Activated CD4-positive, alpha-beta memory T cell treated with anti-CD3 and anti-CD28 coated beads for 36 hours (primary cell): ENCODE measurements at regions not wholly inside any gene's neighbourhood (a gene's known extent, or its start where the extent isn't known, plus 50 kb on each side); places are given as distances from the start of the nearest gene placed in this dataset.
"Not testable (repeated sequence)": the region's sequence is repeated elsewhere in the genome, so short reads cannot be mapped to it uniquely, and the experiment has no call there.

Experiments used
- CTCF ChIA-PET: fragments of 350-600 bp; sonication (Branson Sonifier 250); formaldehyde crosslinking; loops from one replicate; lab custom pipeline; 2021; ENCODE audit warnings: antibody characterized with exemption, inconsistent platforms; lab: Charles Lee
- POLR2A ChIA-PET: fragments of 350-600 bp; sonication (Branson Sonifier 250); formaldehyde crosslinking; loops from one replicate; lab custom pipeline; 2021; ENCODE audit warnings: antibody characterized with exemption; lab: Charles Lee
- DNase-seq: peaks from one replicate; pipeline ENCODE4 v3.0.0-alpha.2; 2020
- H3K27ac Mint-ChIP-seq: one replicate; pipeline ENCODE4 v1.8.0; 2021; ENCODE audit warnings: mixed read lengths
- H3K27me3 Mint-ChIP-seq: one replicate; pipeline ENCODE4 v1.8.0; 2021; ENCODE audit warnings: mixed read lengths
- H3K36me3 Mint-ChIP-seq: one replicate; pipeline ENCODE4 v1.8.0; 2021; ENCODE audit warnings: mixed read lengths
- H3K4me1 Mint-ChIP-seq: one replicate; pipeline ENCODE4 v1.8.0; 2021; ENCODE audit warnings: low read depth, mixed read lengths
- H3K4me3 Mint-ChIP-seq: one replicate; pipeline ENCODE4 v1.8.0; 2021; ENCODE audit warnings: mild to moderate bottlenecking, mixed read lengths
- H3K9me3 Mint-ChIP-seq: one replicate; pipeline ENCODE4 v1.8.0; 2021; ENCODE audit warnings: mixed read lengths
- intact Hi-C: fragments of 100-400 bp; cut with micrococcal nuclease; formaldehyde crosslinking; loops from one replicate; pipeline ENCODE4 v1.15.1; 2023

DNA sequence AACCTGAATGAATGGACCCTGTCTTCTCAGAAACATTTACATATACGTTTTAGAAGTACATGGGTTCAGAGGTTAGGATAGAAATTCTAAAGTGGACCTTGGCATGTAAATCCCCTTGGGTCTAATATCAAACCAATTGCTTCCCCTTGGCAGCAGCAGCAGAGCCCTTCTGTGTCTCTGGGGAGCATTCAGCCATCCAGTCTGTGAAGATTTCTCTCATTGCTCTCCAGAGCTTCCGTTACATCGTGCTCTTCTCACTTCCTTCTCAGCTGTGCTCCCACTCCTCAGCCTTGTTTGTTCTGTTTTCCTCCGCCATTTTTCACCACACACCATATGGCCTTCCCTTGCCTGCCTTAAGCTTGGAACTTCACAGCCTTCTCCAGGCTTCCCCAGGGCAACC, 61.5 kb upstream of the ATP1B1 start:
- peaks cover 60% of the 10 kb centered on the region for H3K4me1 Mint-ChIP-seq
- ChIA-PET POLR2A (no interaction called here), CTCF (interaction anchor here (1.0 kb wide), 1 partner anchor 304 kb away, joined by 4 read pairs; no protein-coding TSS in a partner anchor)
- no peaks in the 10 kb centered on the region for H3K27me3 Mint-ChIP-seq
- H3K9me3 Mint-ChIP-seq: no peaks in the 10 kb centered on the region
- H3K27ac Mint-ChIP-seq: no peak overlapping the region
- intact Hi-C loops: loop anchor here (5.0 to 10.0 kb wide), 4 partner anchors 90 to 650 kb away; partner anchors contain the start of genes BLZF1, NME7 and SLC19A2
- no peaks in the 10 kb centered on the region for H3K36me3 Mint-ChIP-seq
- H3K4me3 Mint-ChIP-seq: no peak overlapping the region
- DNase-seq: no peak

DNA sequence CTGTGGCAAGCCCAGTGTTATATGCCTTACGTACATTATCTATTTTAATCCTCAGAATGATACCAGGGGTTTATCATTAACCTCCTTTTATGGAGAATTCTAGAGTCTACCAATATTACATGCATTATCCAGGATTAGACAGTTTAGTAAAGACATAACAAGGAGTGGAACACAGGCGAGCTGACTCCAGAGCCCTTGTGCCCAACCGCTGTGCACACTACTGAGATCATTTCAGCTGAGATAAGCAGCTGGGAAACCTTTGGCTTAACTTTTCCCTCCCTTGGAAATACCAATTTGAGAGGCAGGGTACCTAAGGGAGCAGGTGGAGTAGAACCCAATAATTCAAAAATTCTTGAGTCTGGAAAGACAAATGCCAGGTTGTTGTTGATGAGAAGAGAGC, 59.8 kb upstream of the ATP1B1 start:
- ChIA-PET POLR2A (no interaction called here), CTCF (no interaction called here)

DNA sequence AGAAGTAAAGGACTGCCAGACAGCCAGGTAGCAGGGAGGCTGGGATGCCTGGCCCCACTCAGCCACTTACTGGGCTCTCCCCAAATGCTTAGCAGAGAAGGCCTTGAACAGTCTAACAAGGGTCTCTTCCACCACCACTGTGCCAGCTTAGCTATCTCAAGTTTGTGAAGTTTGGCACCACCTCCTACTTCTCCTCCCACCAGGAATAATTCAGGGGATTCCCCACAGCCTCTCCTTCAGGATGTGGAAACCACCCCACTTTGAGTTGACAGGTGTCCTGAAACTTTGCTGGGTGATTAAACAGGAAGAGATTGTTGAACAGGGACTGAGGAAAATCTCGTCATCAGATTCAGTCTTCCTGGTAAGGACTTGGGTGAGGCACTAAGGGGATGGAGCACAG, 59.4 kb upstream of the ATP1B1 start:
- CTCF ChIA-PET: no interaction called here
- no peak for DNase-seq
- POLR2A ChIA-PET: no interaction called here
- H3K4me1 Mint-ChIP-seq: peaks cover 63% of the 10 kb centered on the region
- no peaks in the 10 kb centered on the region for H3K9me3 Mint-ChIP-seq
- no peaks in the 10 kb centered on the region for H3K36me3 Mint-ChIP-seq
- intact Hi-C loops: loop anchor here (5.0 to 10.0 kb wide), 4 partner anchors 88 to 648 kb away; partner anchors contain the start of genes BLZF1, NME7 and SLC19A2
- H3K27ac Mint-ChIP-seq: peak overlapping the region; percentile 53
- H3K4me3 Mint-ChIP-seq: no peak overlapping the region
- H3K27me3 Mint-ChIP-seq: no peaks in the 10 kb centered on the region

More for the DNA sequence above, 59.8 kb upstream of the ATP1B1 start:
- no peak overlapping the region for H3K27ac Mint-ChIP-seq
- no peaks in the 10 kb centered on the region for H3K27me3 Mint-ChIP-seq
- H3K4me1 Mint-ChIP-seq: peaks cover 63% of the 10 kb centered on the region
- no peaks in the 10 kb centered on the region for H3K9me3 Mint-ChIP-seq
- H3K4me3 Mint-ChIP-seq: no peak overlapping the region
- no peaks in the 10 kb centered on the region for H3K36me3 Mint-ChIP-seq
- DNase-seq: no peak
- intact Hi-C loops: loop anchor here (5.0 to 10.0 kb wide), 4 partner anchors 88 to 648 kb away; partner anchors contain the start of genes BLZF1, NME7 and SLC19A2

DNA sequence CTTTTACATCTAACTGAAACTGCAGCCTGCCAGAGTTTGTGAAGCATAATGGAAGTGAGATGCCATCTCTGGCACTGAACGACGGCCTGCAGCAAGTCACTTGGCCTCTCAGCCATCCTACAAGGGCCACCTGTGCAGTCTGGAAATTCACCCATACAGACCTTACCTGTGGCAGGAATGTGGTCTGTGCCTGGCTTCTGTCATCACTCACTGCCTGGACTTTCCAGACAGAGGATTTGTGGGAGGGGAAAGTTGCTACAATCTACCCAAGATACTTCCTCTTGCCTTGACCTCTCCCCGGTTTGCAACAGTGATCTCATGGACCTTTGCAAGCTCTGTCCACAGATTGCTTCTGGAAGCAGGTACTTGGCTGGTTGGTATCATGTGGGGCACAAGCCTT, 58.4 kb upstream of the ATP1B1 start:
- intact Hi-C loops: loop anchor here (2.0 to 10.0 kb wide), 5 partner anchors 59 to 647 kb away; partner anchors contain the start of genes ATP1B1, BLZF1, NME7 and SLC19A2
- no peaks in the 10 kb centered on the region for H3K27me3 Mint-ChIP-seq
- no peaks in the 10 kb centered on the region for H3K9me3 Mint-ChIP-seq
- H3K4me1 Mint-ChIP-seq: peaks cover 63% of the 10 kb centered on the region
- ChIA-PET POLR2A (no interaction called here), CTCF (interaction anchor here (0.6 kb wide), 1 partner anchor 265 kb away, joined by 3 read pairs; no protein-coding TSS in a partner anchor)
- no peak overlapping the region for H3K4me3 Mint-ChIP-seq
- no peak overlapping the region for H3K27ac Mint-ChIP-seq
- no peak for DNase-seq
- H3K36me3 Mint-ChIP-seq: no peaks in the 10 kb centered on the region

DNA sequence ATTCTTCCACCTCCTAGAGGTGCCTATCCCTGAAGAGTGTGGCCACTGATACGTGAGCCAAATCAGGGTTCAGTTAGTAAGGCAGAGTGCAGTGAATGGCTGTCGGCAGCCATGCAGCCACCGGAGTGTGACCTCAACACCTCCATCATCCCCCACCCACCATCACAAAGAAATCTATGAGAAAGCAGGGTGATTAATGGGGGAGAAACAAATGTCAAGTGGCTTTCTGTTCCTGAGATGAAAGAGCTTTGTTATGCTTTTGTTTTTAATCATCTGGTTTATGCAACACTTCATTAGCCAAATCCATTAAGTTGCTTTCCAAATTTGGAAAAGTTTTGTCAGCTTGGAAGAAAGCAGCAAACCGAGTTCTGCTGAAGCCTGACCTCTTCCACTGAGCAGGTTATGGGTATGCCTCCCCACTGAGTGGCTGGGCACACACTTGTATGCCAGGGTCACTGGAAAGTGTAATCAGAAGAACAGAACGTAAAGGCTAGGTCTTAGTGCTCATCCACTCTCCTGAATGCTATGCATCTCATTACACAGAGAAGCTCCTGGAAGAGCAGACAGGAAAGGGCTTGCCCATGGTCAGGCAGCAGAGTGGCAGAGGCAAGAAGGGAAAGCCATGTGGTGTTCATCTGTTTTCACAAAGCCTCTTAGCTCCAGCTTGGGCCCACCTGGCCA, 57.1 kb upstream of the ATP1B1 start:
- H3K27ac Mint-ChIP-seq: no peak overlapping the region
- intact Hi-C loops: loop anchor here (1.0 to 10.0 kb wide), 7 partner anchors 37 to 645 kb away; partner anchors contain the start of genes ATP1B1, BLZF1, NME7 and SLC19A2
- no peaks in the 10 kb centered on the region for H3K36me3 Mint-ChIP-seq
- H3K27me3 Mint-ChIP-seq: no peaks in the 10 kb centered on the region
- H3K4me1 Mint-ChIP-seq: peaks cover 50% of the 10 kb centered on the region
- peak; percentile 66 for DNase-seq
- no peaks in the 10 kb centered on the region for H3K9me3 Mint-ChIP-seq
- CTCF ChIA-PET: no interaction called here
- H3K4me3 Mint-ChIP-seq: no peak overlapping the region
- POLR2A ChIA-PET: interaction anchor here (0.8 kb wide), 1 partner anchor 67 kb away, joined by 3 read pairs; no protein-coding TSS in a partner anchor

DNA sequence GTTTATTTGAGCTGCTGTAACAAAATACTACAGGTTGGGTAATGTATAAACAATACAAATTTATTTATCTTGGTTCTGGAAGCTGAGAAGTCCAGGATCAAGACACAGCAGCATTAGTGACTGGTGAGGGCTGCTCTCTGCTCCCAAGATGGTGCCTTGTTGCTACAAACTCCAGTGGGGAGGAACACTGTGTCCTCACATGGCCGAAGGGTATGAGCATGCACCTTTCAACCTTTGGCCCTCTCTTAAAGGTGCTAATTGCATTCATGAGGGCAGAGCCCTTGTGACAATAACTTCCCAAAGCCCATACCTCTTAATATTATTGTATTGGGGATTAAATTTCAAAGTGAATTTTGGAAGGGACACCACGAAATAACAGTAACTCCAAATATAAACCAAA, 55.3 kb upstream of the ATP1B1 start:
- H3K4me1 Mint-ChIP-seq: peaks cover 40% of the 10 kb centered on the region
- CTCF ChIA-PET: no interaction called here
- POLR2A ChIA-PET: no interaction called here
- no peaks in the 10 kb centered on the region for H3K9me3 Mint-ChIP-seq
- no peaks in the 10 kb centered on the region for H3K36me3 Mint-ChIP-seq
- DNase-seq: no peak
- H3K4me3 Mint-ChIP-seq: no peak overlapping the region
- intact Hi-C loops: no loop called here
- no peak overlapping the region for H3K27ac Mint-ChIP-seq
- H3K27me3 Mint-ChIP-seq: peaks cover 5% of the 10 kb centered on the region

DNA sequence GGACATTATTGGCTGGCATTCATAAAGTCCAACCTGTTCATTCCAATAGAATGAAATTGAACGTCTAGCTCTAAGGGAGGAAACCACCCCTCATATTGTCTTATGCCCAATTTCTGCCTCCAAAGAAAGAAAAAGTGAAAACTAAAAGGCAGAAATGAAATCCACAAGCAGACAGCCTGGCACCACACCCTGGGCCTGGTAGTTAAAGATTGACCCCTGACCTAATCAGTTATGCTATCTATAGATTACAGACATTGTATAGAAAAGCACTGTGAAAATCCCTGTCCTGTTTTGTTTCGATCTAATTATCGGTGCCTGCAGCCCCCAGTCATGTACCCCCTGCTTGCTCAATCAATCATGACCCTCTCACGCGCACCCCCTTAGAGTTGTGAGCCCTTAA, 54.3 kb upstream of the ATP1B1 start:
- POLR2A ChIA-PET: interaction anchor here (0.6 kb wide), 1 partner anchor 311 kb away, joined by 3 read pairs; no protein-coding TSS in a partner anchor
- H3K36me3 Mint-ChIP-seq, H3K9me3 Mint-ChIP-seq, H3K27ac Mint-ChIP-seq, DNase-seq, H3K27me3 Mint-ChIP-seq, intact Hi-C loops, H3K4me3 Mint-ChIP-seq, CTCF ChIA-PET: not testable (repeated sequence)
- H3K4me1 Mint-ChIP-seq: peaks cover 33% of the 10 kb centered on the region

DNA sequence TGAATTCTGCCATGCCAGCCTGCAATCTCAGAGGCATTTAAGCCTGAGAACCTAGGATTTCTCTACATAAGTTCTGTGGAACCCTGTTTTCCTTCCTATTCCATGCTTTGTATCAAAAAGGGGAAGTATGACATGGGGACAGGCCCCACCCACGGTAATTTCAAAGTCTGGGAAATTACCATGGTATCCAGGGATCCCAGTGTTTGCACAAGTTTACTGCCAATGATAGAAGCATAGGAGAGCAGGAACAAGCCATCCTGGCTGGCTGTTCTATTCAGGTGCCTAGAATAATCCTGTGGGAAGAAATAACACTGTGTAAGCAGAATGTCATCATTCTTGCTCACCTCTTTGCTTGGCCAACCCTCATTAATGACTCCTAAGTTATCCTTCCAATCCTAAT, 53.8 kb upstream of the ATP1B1 start:
- Mint-ChIP-seq H3K27me3 (peaks cover 5% of the 10 kb centered on the region), H3K36me3 (no peaks in the 10 kb centered on the region), H3K9me3 (no peaks in the 10 kb centered on the region), H3K4me3 (no peak overlapping the region), H3K27ac (no peak overlapping the region), H3K4me1 (peaks cover 28% of the 10 kb centered on the region)
- POLR2A ChIA-PET: no interaction called here
- CTCF ChIA-PET: no interaction called here
- no peak for DNase-seq
- intact Hi-C loops: no loop called here

DNA sequence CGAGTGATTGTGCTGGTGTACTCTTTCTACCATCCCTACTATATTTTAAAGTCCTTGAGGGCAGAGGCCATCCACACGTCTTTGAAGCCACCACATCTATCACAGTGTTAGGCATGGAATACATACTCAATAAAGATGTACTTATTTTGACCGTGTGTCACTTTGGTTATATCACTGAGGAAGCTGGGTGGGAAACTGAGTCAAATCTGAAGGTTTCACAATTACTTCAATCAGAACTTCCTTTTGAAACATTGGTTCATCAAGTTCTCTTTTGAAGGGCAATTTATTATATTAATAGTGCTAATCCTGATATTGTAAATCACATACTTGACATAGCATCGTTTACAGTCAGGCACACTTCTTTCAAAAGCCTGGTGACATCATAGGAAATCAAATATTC, 53.3 kb upstream of the ATP1B1 start:
- CTCF ChIA-PET: no interaction called here
- H3K27me3 Mint-ChIP-seq: peaks cover 5% of the 10 kb centered on the region

More for the DNA sequence above, 53.3 kb upstream of the ATP1B1 start:
- POLR2A ChIA-PET: no interaction called here
- Mint-ChIP-seq H3K27ac (no peak overlapping the region), H3K9me3 (no peaks in the 10 kb centered on the region), H3K4me3 (no peak overlapping the region), H3K36me3 (no peaks in the 10 kb centered on the region), H3K4me1 (peaks cover 23% of the 10 kb centered on the region)
- intact Hi-C loops: no loop called here
- no peak for DNase-seq
